CD14-positive monocyte (primary cell): ENCODE measurements at regions not wholly inside any gene's neighbourhood (a gene's known extent, or its start where the extent isn't known, plus 50 kb on each side); places are given as distances from the start of the nearest gene placed in this dataset.

ENCODE experiments used
- DNase-seq, 3 donors: peaks; one replicate each; pipeline ENCODE4 v3.0.0-alpha.2; 2011 to 2022
- H2AFZ ChIP-seq: 2 replicates; pipeline ENCODE4 v1.6.0; 2012; ENCODE audit warnings: mild to moderate bottlenecking, low read depth, low read length, inconsistent platforms; ENCODE audit not compliant: insufficient read depth, poor library complexity, severe bottlenecking
- H3K27ac ChIP-seq, 2 donors: 1 replicate in 1 of 2; 2 replicates in 1 of 2; pipeline ENCODE4 v1.5.1; 2012 to 2013; ENCODE audit warnings: low read length in 2 of 2, control low read depth in 1 of 2, inconsistent platforms in 1 of 2, low read depth in 1 of 2, mild to moderate bottlenecking in 1 of 2
- H3K27me3 ChIP-seq, 2 donors: one replicate each; pipeline versions ENCODE4 v1.6.0 to v1.6.1; 2011 to 2013; ENCODE audit warnings: low read length in 2 of 2; ENCODE audit not compliant: control insufficient read depth in 2 of 2, insufficient read depth in 2 of 2
- H3K36me3 ChIP-seq, 2 donors: replicated peaks in 1 of 2; 1 replicate in 1 of 2; 2 replicates in 1 of 2; pipeline versions ENCODE4 v1.5.1 to v1.6.1; 2012 to 2013; ENCODE audit warnings: low read length in 2 of 2, control low read depth in 1 of 2, inconsistent platforms in 1 of 2, mild to moderate bottlenecking in 1 of 2; ENCODE audit not compliant: insufficient read depth in 2 of 2, control insufficient read depth in 1 of 2
- H3K4me1 ChIP-seq, 2 donors: 1 replicate in 1 of 2; 2 replicates in 1 of 2; pipeline versions ENCODE4 v1.5.1 to v1.6.1; 2012 to 2013; ENCODE audit warnings: low read length in 2 of 2, control low read depth in 1 of 2, inconsistent platforms in 1 of 2, mild to moderate bottlenecking in 1 of 2, moderate library complexity in 1 of 2; ENCODE audit not compliant: insufficient read depth in 2 of 2, control insufficient read depth in 1 of 2
- H3K4me2 ChIP-seq: replicated peaks from 2 replicates; pipeline ENCODE3; 2012; ENCODE audit warnings: low read length, moderate library complexity, mild to moderate bottlenecking; ENCODE audit not compliant: poor library complexity, severe bottlenecking; ENCODE audit errors: extremely low read depth
- H3K4me3 ChIP-seq, 3 experiments: fragments of 200-600 bp in 1 of 3; sonication (generic) in 1 of 3; replicated peaks in 1 of 3; 1 replicate in 2 of 3; 2 replicates in 1 of 3; pipeline ENCODE4 v1.5.1; 2011 to 2013; ENCODE audit warnings: low read length in 3 of 3, mild to moderate bottlenecking in 3 of 3, control low read depth in 2 of 3, low read depth in 2 of 3, inconsistent platforms in 1 of 3, moderate library complexity in 1 of 3
- H3K79me2 ChIP-seq: 2 replicates; pipeline ENCODE4 v1.6.0; 2012; ENCODE audit warnings: mild to moderate bottlenecking, control low read depth, inconsistent platforms, low read length, moderate library complexity; ENCODE audit not compliant: insufficient read depth
- H3K9ac ChIP-seq: 2 replicates; pipeline ENCODE4 v1.6.0; 2017; ENCODE audit warnings: low read length, mild to moderate bottlenecking; ENCODE audit not compliant: insufficient read depth, poor library complexity, severe bottlenecking
- H3K9me3 ChIP-seq, 2 donors: replicated peaks in 1 of 2; 1 replicate in 1 of 2; 2 replicates in 1 of 2; pipeline versions ENCODE4 v1.5.1 to v1.6.1; 2012 to 2013; ENCODE audit warnings: low read length in 2 of 2, control low read depth in 1 of 2; ENCODE audit not compliant: control insufficient read depth in 1 of 2, insufficient read depth in 1 of 2
- H4K20me1 ChIP-seq: 2 replicates; pipeline ENCODE4 v1.6.0; 2012; ENCODE audit warnings: mild to moderate bottlenecking, low read length, control low read depth, moderate library complexity; ENCODE audit not compliant: insufficient read depth
- H3K27ac Mint-ChIP-seq, 7 donors: one replicate each; pipeline ENCODE4 v1.8.0; 2020; ENCODE audit warnings: mild to moderate bottlenecking in 7 of 7, mixed read lengths in 7 of 7, moderate library complexity in 6 of 7, inconsistent platforms in 2 of 7
- H3K27me3 Mint-ChIP-seq, 3 donors: one replicate each; pipeline ENCODE4 v1.8.0; 2021 to 2022; ENCODE audit warnings: low read depth in 3 of 3, mild to moderate bottlenecking in 3 of 3, mixed read lengths in 3 of 3, moderate library complexity in 3 of 3, inconsistent platforms in 1 of 3
- H3K36me3 Mint-ChIP-seq, 2 donors: one replicate each; pipeline ENCODE4 v1.8.0; 2020; ENCODE audit warnings: mixed read lengths in 2 of 2, inconsistent platforms in 1 of 2, mild to moderate bottlenecking in 1 of 2
- H3K4me1 Mint-ChIP-seq: one replicate; pipeline ENCODE4 v1.8.0; 2020; ENCODE audit warnings: mild to moderate bottlenecking, mixed read lengths
- H3K4me3 Mint-ChIP-seq, 2 donors: one replicate each; pipeline ENCODE4 v1.8.0; 2020; ENCODE audit warnings: mild to moderate bottlenecking in 2 of 2, mixed read lengths in 2 of 2, moderate library complexity in 1 of 2
- H3K9me3 Mint-ChIP-seq, 7 donors: one replicate each; pipeline ENCODE4 v1.8.0; 2020 to 2022; ENCODE audit warnings: mixed read lengths in 7 of 7, mild to moderate bottlenecking in 6 of 7, moderate library complexity in 6 of 7, inconsistent platforms in 2 of 7
- CTCF ChIP-seq: fragments of 200-600 bp; IDR thresholded peaks from one replicate; pipeline ENCODE4 v1.8.0; 2022; ENCODE audit warnings: antibody characterized with exemption, mild to moderate bottlenecking
- WGBS: methylation state at CpG from one replicate; pipeline ENCODE4 v1.1.5; 2013; ENCODE audit warnings: missing lambda C conversion rate; ENCODE audit not compliant: insufficient coverage; 5-methylcytosine and 5-hydroxymethylcytosine counted together
- intact Hi-C, 2 donors: fragments of 100-400 bp; cut with micrococcal nuclease; formaldehyde crosslinking; loops; one replicate each; pipeline versions ENCODE4 v1.15.0 to v1.15.1; 2023

- H3K4me1 ChIP-seq: no peaks in the 10 kb centered on the region
- H3K79me2 ChIP-seq: no peaks in the 10 kb centered on the region
- no peaks in the 10 kb centered on the region for H3K9me3 ChIP-seq
- H2AFZ ChIP-seq: no peak overlapping the region
- H3K36me3 Mint-ChIP-seq: no peaks in the 10 kb centered on the region
- no peak overlapping the region for H3K4me2 ChIP-seq
- no peaks in the 10 kb centered on the region for H3K27me3 ChIP-seq
- H3K4me1 Mint-ChIP-seq: no peaks in the 10 kb centered on the region
- no peak for TF ChIP-seq CTCF
- no peak overlapping the region for H3K27ac ChIP-seq
- H4K20me1 ChIP-seq: no peaks in the 10 kb centered on the region
- no peaks in the 10 kb centered on the region for H3K27me3 Mint-ChIP-seq
- H3K9me3 Mint-ChIP-seq: no peaks in the 10 kb centered on the region
- H3K4me3 Mint-ChIP-seq: no peak overlapping the region
- no peak overlapping the region for H3K9ac ChIP-seq
- no peak for DNase-seq
- H3K36me3 ChIP-seq: no peaks in the 10 kb centered on the region
- WGBS: 92% methylated on average over 6 of the region's 6 CpGs
- intact Hi-C loops: no loop called here
- no peak overlapping the region for H3K27ac Mint-ChIP-seq
- H3K4me3 ChIP-seq: no peak overlapping the region
These were observed 332.9 kb downstream of the BARHL2 start for GRCh38 chr1:90384193-90384592.

- Mint-ChIP-seq H3K9me3 (peaks cover 0 to 5% (median 0%) of the 10 kb centered on the region in 7 donors), H3K27ac (no peak overlapping the region), H3K36me3 (no peaks in the 10 kb centered on the region), H3K4me3 (no peak overlapping the region), H3K27me3 (peaks cover 0 to 3% (median 0%) of the 10 kb centered on the region in 3 donors), H3K4me1 (no peaks in the 10 kb centered on the region)
- no peaks in the 10 kb centered on the region for H3K36me3 ChIP-seq
- no peak overlapping the region for H2AFZ ChIP-seq
- TF ChIP-seq CTCF: no peak
- H3K4me1 ChIP-seq: no peaks in the 10 kb centered on the region
- no peak overlapping the region for H3K9ac ChIP-seq
- H4K20me1 ChIP-seq: no peaks in the 10 kb centered on the region
- H3K27ac ChIP-seq: no peak overlapping the region
- H3K4me2 ChIP-seq: no peak overlapping the region
- no peaks in the 10 kb centered on the region for H3K9me3 ChIP-seq
- H3K79me2 ChIP-seq: no peaks in the 10 kb centered on the region
- intact Hi-C loops: no loop called here
- 100% methylated on average over 3 of the region's 4 CpGs for WGBS
- no peak for DNase-seq
- no peak overlapping the region for H3K4me3 ChIP-seq
- no peaks in the 10 kb centered on the region for H3K27me3 ChIP-seq
These were observed 334.9 kb downstream of the BARHL2 start for GRCh38 chr1:90382161-90382560.
